Neural progenitor cell (in vitro differentiated cells): ENCODE measurements at regions not wholly inside any gene's neighbourhood (a gene's known extent, or its start where the extent isn't known, plus 50 kb on each side); places are given as distances from the start of the nearest gene placed in this dataset.
A peak's percentile ranks its signal among the peaks of the same experiment; 100 is the strongest.

Experiments
- DNase-seq: peaks from one replicate; pipeline ENCODE4 v3.0.0-alpha.2; 2016; ENCODE audit warnings: low spot score
- H2AFZ ChIP-seq: fragments of 200-600 bp; sonication (generic); replicated peaks from 2 replicates; pipeline ENCODE4 v1.6.1; 2016; ENCODE audit warnings: antibody characterized with exemption
- H3F3A ChIP-seq: fragments of 200-600 bp; sonication (generic); 2 replicates; pipeline ENCODE4 v1.6.1; 2016; ENCODE audit warnings: antibody characterized with exemption, low read depth
- H3K27ac ChIP-seq: fragments of 200-600 bp; sonication (generic); 2 replicates; pipeline ENCODE4 v1.5.1; 2016; ENCODE audit warnings: mild to moderate bottlenecking
- H3K27me3 ChIP-seq: fragments of 200-600 bp; sonication (generic); 2 replicates; pipeline ENCODE4 v1.6.1; 2016; ENCODE audit warnings: mild to moderate bottlenecking, moderate library complexity
- H3K36me3 ChIP-seq: fragments of 200-600 bp; sonication (generic); 2 replicates; pipeline ENCODE4 v1.5.1; 2016
- H3K4me1 ChIP-seq: fragments of 200-600 bp; sonication (generic); 2 replicates; pipeline ENCODE4 v1.6.1; 2016; ENCODE audit warnings: mixed run types
- H3K4me2 ChIP-seq: fragments of 200-600 bp; sonication (generic); 2 replicates; pipeline ENCODE4 v1.6.1; 2016
- H3K4me3 ChIP-seq: fragments of 200-600 bp; sonication (generic); 2 replicates; pipeline ENCODE4 v1.5.1; 2016
- H3K79me2 ChIP-seq: fragments of 200-600 bp; sonication (generic); 2 replicates; pipeline ENCODE4 v1.6.1; 2016; ENCODE audit warnings: low read depth
- H3K9ac ChIP-seq: fragments of 200-600 bp; sonication (generic); 2 replicates; pipeline ENCODE4 v1.6.1; 2016
- H3K9me3 ChIP-seq: fragments of 200-600 bp; sonication (generic); 2 replicates; pipeline ENCODE4 v1.5.1; 2016; ENCODE audit warnings: low read depth
- H4K20me1 ChIP-seq: fragments of 200-600 bp; sonication (generic); 2 replicates; pipeline ENCODE4 v1.6.1; 2016; ENCODE audit warnings: low read depth
- H3K27ac Mint-ChIP-seq: 3 replicates; pipeline ENCODE4 v1.8.0; 2021; ENCODE audit warnings: mixed read lengths
- H3K27me3 Mint-ChIP-seq: 2 replicates; pipeline ENCODE4 v1.8.0; 2022; ENCODE audit warnings: low read depth, mild to moderate bottlenecking, inconsistent platforms, moderate library complexity, mixed read lengths; ENCODE audit not compliant: insufficient read depth
- H3K36me3 Mint-ChIP-seq: 3 replicates; pipeline ENCODE4 v1.8.0; 2021; ENCODE audit warnings: mixed read lengths
- H3K4me1 Mint-ChIP-seq: 3 replicates; pipeline ENCODE4 v1.8.0; 2021; ENCODE audit warnings: mixed read lengths
- H3K4me3 Mint-ChIP-seq: 3 replicates; pipeline ENCODE4 v1.8.0; 2021; ENCODE audit warnings: mild to moderate bottlenecking, moderate library complexity, mixed read lengths
- H3K9me3 Mint-ChIP-seq: 3 replicates; pipeline ENCODE4 v1.8.0; 2020; ENCODE audit warnings: mixed read lengths
- CTCF ChIP-seq: fragments of 200-600 bp; sonication (generic); IDR thresholded peaks from 2 replicates; pipeline ENCODE4 v1.5.1; 2017; ENCODE audit warnings: antibody characterized with exemption, mild to moderate bottlenecking
- EZH2 ChIP-seq: fragments of 200-600 bp; sonication (generic); IDR thresholded peaks from 2 replicates; pipeline ENCODE4 v1.6.1; 2017; ENCODE audit warnings: antibody characterized with exemption, mild to moderate bottlenecking, moderate library complexity
- EZH2phosphoT487 ChIP-seq: fragments of 200-600 bp; sonication (generic); IDR thresholded peaks from 2 replicates; pipeline ENCODE4 v1.6.1; 2017; ENCODE audit warnings: antibody characterized with exemption

- Histone ChIP-seq H3K36me3 (no peaks in the 10 kb centered on the region), H3K9ac (no peak overlapping the region), H3F3A (no peaks in the 10 kb centered on the region), H3K79me2 (no peaks in the 10 kb centered on the region), H3K4me1 (no peaks in the 10 kb centered on the region), H3K27ac (no peak overlapping the region), H2AFZ (peak overlapping the region; percentile 42), H3K9me3 (no peaks in the 10 kb centered on the region), H3K4me3 (no peak overlapping the region), H3K4me2 (no peak overlapping the region), H4K20me1 (no peaks in the 10 kb centered on the region), H3K27me3 (no peaks in the 10 kb centered on the region)
- H3K4me1 Mint-ChIP-seq, result no peaks in the 10 kb centered on the region
- H3K4me3 Mint-ChIP-seq, result no peak overlapping the region
- no peaks in the 10 kb centered on the region for H3K27me3 Mint-ChIP-seq
- peak; percentile 15 for DNase-seq
- TF ChIP-seq CTCF, result peak; percentile 14
- TF ChIP-seq EZH2, result no peak
- H3K9me3 Mint-ChIP-seq, result no peaks in the 10 kb centered on the region
- no peak overlapping the region for H3K27ac Mint-ChIP-seq
- no peaks in the 10 kb centered on the region for H3K36me3 Mint-ChIP-seq
These were observed 825.0 kb upstream of the CHORDC1 start for GRCh38 chr11:91047882-91048281.

- no peak overlapping the region for H3K9ac ChIP-seq
These were observed 823.4 kb upstream of the CHORDC1 start for GRCh38 chr11:91046261-91046660.

GRCh38 chr11:91041626-91042025, 818.8 kb upstream of the CHORDC1 start:
- H3K9ac ChIP-seq, result no peak overlapping the region
- H3K4me1 ChIP-seq, result no peaks in the 10 kb centered on the region
- no peaks in the 10 kb centered on the region for H3K9me3 ChIP-seq
- no peak overlapping the region for H3K4me2 ChIP-seq
- no peak overlapping the region for H2AFZ ChIP-seq
- Mint-ChIP-seq H3K36me3 (no peaks in the 10 kb centered on the region), H3K4me3 (no peak overlapping the region), H3K27ac (no peak overlapping the region), H3K27me3 (no peaks in the 10 kb centered on the region), H3K4me1 (no peaks in the 10 kb centered on the region), H3K9me3 (no peaks in the 10 kb centered on the region)
- H4K20me1 ChIP-seq, result no peaks in the 10 kb centered on the region
- DNase-seq, result no peak
- H3K79me2 ChIP-seq, result no peaks in the 10 kb centered on the region
- no peak for TF ChIP-seq CTCF
- no peak for TF ChIP-seq EZH2phosphoT487
- no peak for TF ChIP-seq EZH2
- no peak overlapping the region for H3K4me3 ChIP-seq
- H3K27me3 ChIP-seq, result no peaks in the 10 kb centered on the region
- H3K36me3 ChIP-seq, result no peaks in the 10 kb centered on the region
- no peaks in the 10 kb centered on the region for H3F3A ChIP-seq
- H3K27ac ChIP-seq, result no peak overlapping the region

More at GRCh38 chr11:91046261-91046660, 823.4 kb upstream of the CHORDC1 start:
- no peaks in the 10 kb centered on the region for H3F3A ChIP-seq
- Mint-ChIP-seq H3K4me1 (no peaks in the 10 kb centered on the region), H3K4me3 (no peak overlapping the region), H3K36me3 (no peaks in the 10 kb centered on the region), H3K27ac (no peak overlapping the region), H3K27me3 (no peaks in the 10 kb centered on the region), H3K9me3 (no peaks in the 10 kb centered on the region)
- H3K4me3 ChIP-seq, result no peak overlapping the region
- H3K4me2 ChIP-seq, result no peak overlapping the region
- no peaks in the 10 kb centered on the region for H3K36me3 ChIP-seq
- no peaks in the 10 kb centered on the region for H3K79me2 ChIP-seq
- no peak overlapping the region for H2AFZ ChIP-seq
- no peaks in the 10 kb centered on the region for H3K9me3 ChIP-seq
- no peaks in the 10 kb centered on the region for H4K20me1 ChIP-seq
- TF ChIP-seq CTCF (no peak), EZH2 (no peak), EZH2phosphoT487 (no peak)
- no peak overlapping the region for H3K27ac ChIP-seq
- DNase-seq, result no peak
- no peaks in the 10 kb centered on the region for H3K4me1 ChIP-seq
- no peaks in the 10 kb centered on the region for H3K27me3 ChIP-seq

- Histone ChIP-seq H2AFZ (peak overlapping the region; percentile 10), H3K9ac (no peak overlapping the region), H4K20me1 (no peaks in the 10 kb centered on the region), H3K4me3 (no peak overlapping the region), H3K4me1 (no peaks in the 10 kb centered on the region), H3K27me3 (no peaks in the 10 kb centered on the region), H3F3A (no peaks in the 10 kb centered on the region), H3K79me2 (no peaks in the 10 kb centered on the region), H3K36me3 (no peaks in the 10 kb centered on the region), H3K9me3 (no peaks in the 10 kb centered on the region), H3K27ac (no peak overlapping the region), H3K4me2 (no peak overlapping the region)
- no peak for TF ChIP-seq CTCF
- no peak for TF ChIP-seq EZH2phosphoT487
- TF ChIP-seq EZH2, result no peak
- no peaks in the 10 kb centered on the region for H3K9me3 Mint-ChIP-seq
- H3K4me3 Mint-ChIP-seq, result no peak overlapping the region
- H3K4me1 Mint-ChIP-seq, result peaks cover 3% of the 10 kb centered on the region
- DNase-seq, result no peak
- no peak overlapping the region for H3K27ac Mint-ChIP-seq
- H3K27me3 Mint-ChIP-seq, result no peaks in the 10 kb centered on the region
- no peaks in the 10 kb centered on the region for H3K36me3 Mint-ChIP-seq
These were observed 800.9 kb upstream of the CHORDC1 start for GRCh38 chr11:91023731-91024130.
